Endothelial cell of umbilical vein (primary cell): ENCODE measurements at regions not wholly inside any gene's neighbourhood (a gene's known extent, or its start where the extent isn't known, plus 50 kb on each side); places are given as distances from the start of the nearest gene placed in this dataset.

ENCODE experiments used
- EZH2 ChIP-seq: IDR thresholded peaks from 2 replicates; pipeline ENCODE4 v1.6.1; 2012; ENCODE audit warnings: borderline replicate concordance, low read depth, mild to moderate bottlenecking, moderate library complexity, low read length, inconsistent platforms; ENCODE audit not compliant: severe bottlenecking
- JUN ChIP-seq: IDR thresholded peaks from 2 replicates; pipeline ENCODE4 v1.6.1; 2011; ENCODE audit warnings: borderline replicate concordance, low read depth; ENCODE audit not compliant: insufficient read length, insufficient read depth
- POLR2A ChIP-seq: IDR thresholded peaks from 2 replicates; pipeline ENCODE4 v1.6.1; 2012; ENCODE audit warnings: low read depth, mild to moderate bottlenecking, control low read depth, low read length
- POLR2AphosphoS5 ChIP-seq: IDR thresholded peaks from 2 replicates; pipeline ENCODE4 v1.6.1; 2012; ENCODE audit warnings: low read depth, mild to moderate bottlenecking, control low read depth, low read length, moderate library complexity; ENCODE audit not compliant: insufficient read depth
- TF ChIP-seq, protein P1 (sequence below), 2 donors: IDR thresholded peaks; 1 replicate in 1 of 2; 2 replicates in 1 of 2; pipeline ENCODE4 v1.5.1; 2011; ENCODE audit warnings: low read length in 2 of 2, mild to moderate bottlenecking in 2 of 2, moderate library complexity in 2 of 2, control low read depth in 1 of 2, inconsistent platforms in 1 of 2, low read depth in 1 of 2; ENCODE audit not compliant: insufficient read depth in 1 of 2; ENCODE audit errors: extremely low read depth in 1 of 2

DNA sequence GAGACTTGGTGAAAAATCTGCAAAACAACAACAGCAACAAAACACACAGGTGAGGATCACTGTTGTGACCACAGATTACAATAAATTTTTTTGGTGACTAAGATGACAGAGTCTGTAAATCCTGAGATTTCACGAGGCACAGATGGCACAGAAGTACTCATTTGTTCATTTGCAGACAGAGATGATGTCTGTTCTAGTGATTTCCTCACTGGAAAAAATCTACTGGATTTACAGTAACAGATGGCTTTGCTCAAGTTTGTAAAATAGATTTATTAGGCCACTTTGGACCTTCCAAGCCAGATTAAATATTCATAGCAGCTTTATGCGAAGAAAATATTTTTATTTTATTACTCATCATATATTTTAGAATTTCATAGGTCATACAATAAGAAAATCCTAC is 113.5 kb upstream of the IL6 start:
- TF ChIP-seq, protein P1, sequence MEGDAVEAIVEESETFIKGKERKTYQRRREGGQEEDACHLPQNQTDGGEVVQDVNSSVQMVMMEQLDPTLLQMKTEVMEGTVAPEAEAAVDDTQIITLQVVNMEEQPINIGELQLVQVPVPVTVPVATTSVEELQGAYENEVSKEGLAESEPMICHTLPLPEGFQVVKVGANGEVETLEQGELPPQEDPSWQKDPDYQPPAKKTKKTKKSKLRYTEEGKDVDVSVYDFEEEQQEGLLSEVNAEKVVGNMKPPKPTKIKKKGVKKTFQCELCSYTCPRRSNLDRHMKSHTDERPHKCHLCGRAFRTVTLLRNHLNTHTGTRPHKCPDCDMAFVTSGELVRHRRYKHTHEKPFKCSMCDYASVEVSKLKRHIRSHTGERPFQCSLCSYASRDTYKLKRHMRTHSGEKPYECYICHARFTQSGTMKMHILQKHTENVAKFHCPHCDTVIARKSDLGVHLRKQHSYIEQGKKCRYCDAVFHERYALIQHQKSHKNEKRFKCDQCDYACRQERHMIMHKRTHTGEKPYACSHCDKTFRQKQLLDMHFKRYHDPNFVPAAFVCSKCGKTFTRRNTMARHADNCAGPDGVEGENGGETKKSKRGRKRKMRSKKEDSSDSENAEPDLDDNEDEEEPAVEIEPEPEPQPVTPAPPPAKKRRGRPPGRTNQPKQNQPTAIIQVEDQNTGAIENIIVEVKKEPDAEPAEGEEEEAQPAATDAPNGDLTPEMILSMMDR (IDR thresholded peaks at IDR 0.05; ENCODE audit: extremely low read depth in 1 of 2, insufficient read depth in 1 of 2, low read depth in 1 of 2, low read length in 2 of 2): no peak
- TF ChIP-seq POLR2AphosphoS5 (no peak), POLR2A (no peak), JUN (no peak), EZH2 (no peak)
